SU-DHL-6 (cell line): ENCODE measurements at regions not wholly inside any gene's neighbourhood (a gene's known extent, or its start where the extent isn't known, plus 50 kb on each side); places are given as distances from the start of the nearest gene placed in this dataset.

Experiments used
- H2AFZ ChIP-seq: fragments of 200-600 bp; sonication (generic); 2 replicates; pipeline ENCODE4 v1.6.1; 2014; ENCODE audit warnings: low read depth, mild to moderate bottlenecking, moderate library complexity, mixed read lengths, antibody characterized with exemption, low read length; ENCODE audit not compliant: severe bottlenecking
- H3F3A ChIP-seq: fragments of 200-600 bp; shearing (Covaris generic); 2 replicates; pipeline ENCODE4 v1.6.0; 2016; ENCODE audit warnings: antibody characterized with exemption, mild to moderate bottlenecking; ENCODE audit not compliant: insufficient read depth
- H3K27ac ChIP-seq: fragments of 200-600 bp; sonication (generic); 2 replicates; pipeline ENCODE4 v1.5.1; 2016; ENCODE audit warnings: low read depth, mild to moderate bottlenecking, low read length, moderate library complexity, mixed read lengths
- H3K27me3 ChIP-seq: fragments of 200-600 bp; sonication (generic), shearing (Covaris generic); 2 replicates; pipeline ENCODE4 v1.6.0; 2014; ENCODE audit warnings: mild to moderate bottlenecking, low read length
- H3K36me3 ChIP-seq: fragments of 200-600 bp; sonication (generic); 2 replicates; pipeline ENCODE4 v1.6.1; 2014; ENCODE audit warnings: mild to moderate bottlenecking, low read length, mixed read lengths
- H3K4me2 ChIP-seq: fragments of 300-600, 200-600 bp; shearing (Covaris generic), sonication (generic); 2 replicates; pipeline ENCODE4 v1.6.0; 2014; ENCODE audit warnings: low read length, low read depth, mild to moderate bottlenecking; ENCODE audit not compliant: poor library complexity, severe bottlenecking
- H3K4me3 ChIP-seq: fragments of 200-600 bp; sonication (generic); 2 replicates; pipeline ENCODE4 v1.5.1; 2014; ENCODE audit warnings: antibody characterized with exemption, low read length, mild to moderate bottlenecking, mixed read lengths; ENCODE audit not compliant: insufficient read depth, poor library complexity, severe bottlenecking
- H3K79me2 ChIP-seq: fragments of 200-600 bp; sonication (generic); 2 replicates; pipeline ENCODE4 v1.6.1; 2014; ENCODE audit warnings: mild to moderate bottlenecking, low read length, moderate library complexity; ENCODE audit not compliant: insufficient read depth
- H3K9ac ChIP-seq: fragments of 200-600 bp; sonication (generic); 2 replicates; pipeline ENCODE4 v1.7.0; 2014; ENCODE audit warnings: mild to moderate bottlenecking, low read length
- H3K9me2 ChIP-seq: fragments of 200-600 bp; sonication (generic); replicated peaks from 2 replicates; pipeline ENCODE4 v1.6.1; 2014; ENCODE audit warnings: low read length; ENCODE audit not compliant: insufficient read depth
- H3K9me3 ChIP-seq: fragments of 200-600 bp; sonication (generic); 2 replicates; pipeline ENCODE4 v1.6.1; 2014; ENCODE audit warnings: low read length, mixed read lengths; ENCODE audit not compliant: insufficient read depth
- H4K20me1 ChIP-seq: fragments of 200-600 bp; sonication (generic); 2 replicates; pipeline ENCODE4 v1.6.1; 2014; ENCODE audit warnings: low read depth, mild to moderate bottlenecking, antibody characterized with exemption, low read length, moderate library complexity, mixed read lengths
- CTCF ChIP-seq: fragments of 200-600 bp; sonication (generic); IDR thresholded peaks from one replicate; pipeline ENCODE4 v1.5.1; 2017; ENCODE audit warnings: antibody characterized with exemption, mild to moderate bottlenecking, low read length, moderate library complexity; ENCODE audit not compliant: insufficient read depth, poor library complexity, severe bottlenecking
- EZH2phosphoT487 ChIP-seq: fragments of 200-600 bp; sonication (generic), shearing (Covaris generic); conservative IDR thresholded peaks from 2 replicates; pipeline ENCODE4 v1.6.1; 2018; ENCODE audit warnings: mild to moderate bottlenecking, antibody characterized with exemption, low read length, moderate library complexity, mixed read lengths

DNA sequence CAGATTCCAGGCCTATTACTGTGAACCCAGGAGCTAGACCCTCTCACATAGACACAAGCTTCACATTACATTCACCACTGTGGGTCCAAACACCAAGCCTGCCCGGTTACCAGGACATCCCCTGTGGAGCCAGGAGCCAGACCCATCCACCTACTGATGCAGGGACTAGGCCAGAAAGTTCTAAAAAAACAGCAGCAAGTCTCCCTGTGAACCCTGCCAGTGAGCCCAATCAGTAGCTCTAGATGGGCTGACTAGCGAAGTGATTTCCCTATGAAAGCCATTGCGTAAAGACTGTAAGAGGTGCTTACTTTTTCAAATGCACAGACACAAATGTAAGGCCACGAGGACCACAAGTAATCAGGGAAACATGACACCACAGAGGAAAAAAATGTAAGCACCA, 352.3 kb downstream of the TMEM161B start:
- Histone ChIP-seq H3K36me3 (no peaks in the 10 kb centered on the region), H2AFZ (no peak overlapping the region), H3K9me3 (no peaks in the 10 kb centered on the region), H3K27me3 (no peaks in the 10 kb centered on the region), H3K4me3 (no peak overlapping the region), H3K79me2 (no peaks in the 10 kb centered on the region), H3F3A (no peaks in the 10 kb centered on the region), H3K9ac (no peak overlapping the region), H3K4me2 (no peak overlapping the region), H3K9me2 (no peaks in the 10 kb centered on the region), H4K20me1 (no peaks in the 10 kb centered on the region), H3K27ac (no peak overlapping the region)
- no peak for TF ChIP-seq EZH2phosphoT487
- TF ChIP-seq CTCF = no peak

DNA sequence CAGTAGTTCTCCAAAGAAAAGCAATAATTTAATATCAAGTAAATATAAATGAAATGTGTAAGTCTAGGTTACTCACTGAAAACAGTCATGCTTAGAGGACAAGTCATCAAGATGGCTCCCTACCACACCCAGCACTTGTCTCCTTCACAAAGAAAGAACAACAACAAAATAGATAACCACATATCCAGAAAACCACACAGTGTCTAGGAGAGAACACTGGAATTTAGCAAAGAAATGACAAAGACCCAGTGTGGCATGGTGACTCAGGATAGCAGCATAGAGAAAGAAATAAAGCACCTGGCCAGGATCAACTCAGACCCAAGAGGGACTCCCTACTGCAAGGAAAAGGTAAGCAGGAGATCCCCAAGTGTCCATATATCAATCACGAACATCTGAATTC, 356.2 kb downstream of the TMEM161B start:
- TF ChIP-seq CTCF (no peak), EZH2phosphoT487 (no peak)
- no peaks in the 10 kb centered on the region for H3K27me3 ChIP-seq
- H3K79me2 ChIP-seq = no peaks in the 10 kb centered on the region
- H2AFZ ChIP-seq = no peak overlapping the region
- H3K4me2 ChIP-seq = no peak overlapping the region
- H3F3A ChIP-seq = no peaks in the 10 kb centered on the region
- H3K4me3 ChIP-seq = no peak overlapping the region
- no peaks in the 10 kb centered on the region for H3K9me2 ChIP-seq
- H3K9ac ChIP-seq = no peak overlapping the region
- H3K36me3 ChIP-seq = no peaks in the 10 kb centered on the region
- no peaks in the 10 kb centered on the region for H4K20me1 ChIP-seq
- H3K27ac ChIP-seq = no peak overlapping the region
- no peaks in the 10 kb centered on the region for H3K9me3 ChIP-seq

GRCh38 chr5:87909382-87909781, 359.3 kb downstream of the TMEM161B start:
- H3K79me2 ChIP-seq = no peaks in the 10 kb centered on the region
- H3K4me3 ChIP-seq = no peak overlapping the region
- no peaks in the 10 kb centered on the region for H3K27me3 ChIP-seq
- no peak overlapping the region for H2AFZ ChIP-seq
- no peak overlapping the region for H3K4me2 ChIP-seq
- H3K9me3 ChIP-seq = no peaks in the 10 kb centered on the region
- no peak overlapping the region for H3K9ac ChIP-seq
- no peak overlapping the region for H3K27ac ChIP-seq
- H3K36me3 ChIP-seq = no peaks in the 10 kb centered on the region
- H3K9me2 ChIP-seq = no peaks in the 10 kb centered on the region
- no peaks in the 10 kb centered on the region for H3F3A ChIP-seq
- no peaks in the 10 kb centered on the region for H4K20me1 ChIP-seq
- no peak for TF ChIP-seq CTCF
- no peak for TF ChIP-seq EZH2phosphoT487

- H3K36me3 ChIP-seq = no peaks in the 10 kb centered on the region
- no peaks in the 10 kb centered on the region for H4K20me1 ChIP-seq
- no peaks in the 10 kb centered on the region for H3K27me3 ChIP-seq
- no peak overlapping the region for H3K4me2 ChIP-seq
- no peak overlapping the region for H2AFZ ChIP-seq
- H3K9ac ChIP-seq = no peak overlapping the region
- no peaks in the 10 kb centered on the region for H3K9me3 ChIP-seq
- H3K79me2 ChIP-seq = no peaks in the 10 kb centered on the region
- H3K4me3 ChIP-seq = no peak overlapping the region
- no peaks in the 10 kb centered on the region for H3K9me2 ChIP-seq
- no peak for TF ChIP-seq CTCF
- TF ChIP-seq EZH2phosphoT487 = no peak
- H3F3A ChIP-seq = no peaks in the 10 kb centered on the region
- no peak overlapping the region for H3K27ac ChIP-seq
Measured at GRCh38 chr5:87906962-87907361, 361.7 kb downstream of the TMEM161B start.
